Esophagus (tissue), 2 donors: ENCODE measurements at regions not wholly inside any gene's neighbourhood (a gene's known extent, or its start where the extent isn't known, plus 50 kb on each side); places are given as distances from the start of the nearest gene placed in this dataset.
"Not testable (repeated sequence)": the region's sequence is repeated elsewhere in the genome, so short reads cannot be mapped to it uniquely, and the experiment has no call there.

Experiments used
- H3K27ac ChIP-seq, 2 donors: one replicate each; pipeline ENCODE4 v1.5.1; 2013; ENCODE audit warnings: low read depth in 2 of 2, mild to moderate bottlenecking in 2 of 2, inconsistent platforms in 1 of 2, low read length in 1 of 2, moderate library complexity in 1 of 2
- H3K27me3 ChIP-seq, 2 donors: one replicate each; pipeline ENCODE4 v1.6.1; 2013; ENCODE audit warnings: low read length in 2 of 2, control low read depth in 1 of 2, mild to moderate bottlenecking in 1 of 2; ENCODE audit not compliant: insufficient read depth in 2 of 2, control insufficient read depth in 1 of 2
- H3K36me3 ChIP-seq, 2 donors: one replicate each; pipeline ENCODE4 v1.6.1; 2013; ENCODE audit warnings: low read length in 1 of 2; ENCODE audit not compliant: control insufficient read depth in 2 of 2, insufficient read depth in 2 of 2
- H3K4me1 ChIP-seq, 2 donors: one replicate each; pipeline ENCODE4 v1.6.1; 2013; ENCODE audit warnings: low read length in 1 of 2; ENCODE audit not compliant: control insufficient read depth in 2 of 2, insufficient read depth in 2 of 2
- H3K4me3 ChIP-seq, 2 donors: one replicate each; pipeline ENCODE4 v1.5.1; 2013; ENCODE audit warnings: low read length in 2 of 2, mild to moderate bottlenecking in 2 of 2, low read depth in 1 of 2, moderate library complexity in 1 of 2
- H3K9me3 ChIP-seq, 2 donors: one replicate each; pipeline ENCODE4 v1.6.1; 2013; ENCODE audit warnings: mild to moderate bottlenecking in 2 of 2, low read depth in 1 of 2, low read length in 1 of 2, moderate library complexity in 1 of 2; ENCODE audit not compliant: control insufficient read depth in 2 of 2, insufficient read depth in 1 of 2
- WGBS, 2 donors: extraction: QIAGEN DNeasy Blood & Tissue Kit; methylation state at CpG; one replicate each; pipeline ENCODE4 v1.1.7; 2013; 5-methylcytosine and 5-hydroxymethylcytosine counted together
- donor health status: healthy with polysubstance abuse.
- donor health status: Bipolar disorder and iron deficiency.

GRCh38 chr5:92330365-92330764 lies 947.2 kb upstream of the ARRDC3 start:
- Histone ChIP-seq H3K9me3 (no peaks in the 10 kb centered on the region), H3K4me1 (no peaks in the 10 kb centered on the region), H3K27me3 (peaks cover 0 to 2% of the 10 kb centered on the region in 2 donors), H3K4me3 (no peak overlapping the region), H3K27ac (no peak overlapping the region), H3K36me3 (no peaks in the 10 kb centered on the region)

GRCh38 chr5:92329759-92330158 lies 946.6 kb upstream of the ARRDC3 start:
- H3K27me3 ChIP-seq, result no peaks in the 10 kb centered on the region
- no peak overlapping the region for H3K4me3 ChIP-seq
- H3K9me3 ChIP-seq, result no peaks in the 10 kb centered on the region
- no peaks in the 10 kb centered on the region for H3K36me3 ChIP-seq
- no peaks in the 10 kb centered on the region for H3K4me1 ChIP-seq
- WGBS, 2 donors, result 83 to 85% methylated on average over 3 of the region's 3 CpGs
- no peak overlapping the region for H3K27ac ChIP-seq

GRCh38 chr5:92328584-92329259 lies 945.6 kb upstream of the ARRDC3 start:
- Histone ChIP-seq H3K27me3 (no peaks in the 10 kb centered on the region), H3K4me3 (no peak overlapping the region), H3K9me3 (no peaks in the 10 kb centered on the region), H3K4me1 (no peaks in the 10 kb centered on the region), H3K27ac (no peak overlapping the region), H3K36me3 (no peaks in the 10 kb centered on the region)
- WGBS, 2 donors, result 59 to 74% methylated on average over 4 of the region's 4 CpGs

- Histone ChIP-seq H3K36me3 (no peaks in the 10 kb centered on the region), H3K9me3 (no peaks in the 10 kb centered on the region), H3K4me3 (no peak overlapping the region), H3K27ac (no peak overlapping the region), H3K4me1 (no peaks in the 10 kb centered on the region), H3K27me3 (no peaks in the 10 kb centered on the region)
- WGBS, 2 donors, result 83 to 90% methylated on average over 5 of the region's 5 CpGs
Measured at GRCh38 chr5:92320446-92320845, 937.3 kb upstream of the ARRDC3 start.

GRCh38 chr5:92313385-92313784 lies 930.3 kb upstream of the ARRDC3 start:
- Histone ChIP-seq H3K4me3 (no peak overlapping the region), H3K27ac (no peak overlapping the region), H3K9me3 (no peaks in the 10 kb centered on the region), H3K27me3 (no peaks in the 10 kb centered on the region), H3K36me3 (no peaks in the 10 kb centered on the region), H3K4me1 (no peaks in the 10 kb centered on the region)
- 81 to 87% methylated on average over 2 of the region's 2 CpGs for WGBS, 2 donors

GRCh38 chr5:92309336-92309991 lies 926.3 kb upstream of the ARRDC3 start:
- H3K9me3 ChIP-seq, result no peaks in the 10 kb centered on the region
- H3K4me3 ChIP-seq, result no peak overlapping the region

GRCh38 chr5:92308679-92309078 lies 925.6 kb upstream of the ARRDC3 start:
- Histone ChIP-seq H3K27ac (no peak overlapping the region), H3K27me3 (no peaks in the 10 kb centered on the region), H3K4me1 (no peaks in the 10 kb centered on the region), H3K4me3 (no peak overlapping the region), H3K9me3 (no peaks in the 10 kb centered on the region), H3K36me3 (no peaks in the 10 kb centered on the region)

More at GRCh38 chr5:92309336-92309991, 926.3 kb upstream of the ARRDC3 start:
- Histone ChIP-seq H3K27ac (no peak overlapping the region), H3K4me1 (no peaks in the 10 kb centered on the region), H3K36me3 (no peaks in the 10 kb centered on the region), H3K27me3 (no peaks in the 10 kb centered on the region)

- not testable (repeated sequence) for H3K4me1 ChIP-seq, H3K27me3 ChIP-seq, H3K9me3 ChIP-seq, H3K36me3 ChIP-seq, H3K27ac ChIP-seq, H3K4me3 ChIP-seq
- 92% methylated on average over 15 of the region's 15 CpGs for WGBS, 2 donors
Measured at GRCh38 chr5:92302356-92302755, 919.2 kb upstream of the ARRDC3 start.

GRCh38 chr5:92283521-92283920 lies 900.4 kb upstream of the ARRDC3 start:
- no peak overlapping the region for H3K27ac ChIP-seq
- H3K27me3 ChIP-seq, result no peaks in the 10 kb centered on the region
- H3K36me3 ChIP-seq, result no peaks in the 10 kb centered on the region
- H3K4me3 ChIP-seq, result no peak overlapping the region
- no peaks in the 10 kb centered on the region for H3K9me3 ChIP-seq
- H3K4me1 ChIP-seq, result no peaks in the 10 kb centered on the region
- 84 to 91% methylated on average over 2 of the region's 2 CpGs for WGBS, 2 donors

- H3K4me1 ChIP-seq, H3K36me3 ChIP-seq, H3K4me3 ChIP-seq, H3K27me3 ChIP-seq, H3K27ac ChIP-seq, H3K9me3 ChIP-seq: not testable (repeated sequence)
- 67 to 80% methylated on average over 1 of the region's 1 CpG for WGBS, 2 donors
Measured at GRCh38 chr5:92271750-92272149, 888.6 kb upstream of the ARRDC3 start.
